Ascending aorta (tissue), 2 donors: ENCODE measurements at regions not wholly inside any gene's neighbourhood (a gene's known extent, or its start where the extent isn't known, plus 50 kb on each side); places are given as distances from the start of the nearest gene placed in this dataset.

Source experiments
- DNase-seq, 2 donors: peaks; one replicate each; pipeline ENCODE4 v3.0.0-alpha.2; 2019; ENCODE audit warnings: low spot score in 2 of 2
- H3K27ac ChIP-seq, 2 donors: fragments of 200-600 bp; sonication (generic); one replicate each; pipeline ENCODE4 v1.5.1; 2016 to 2017; ENCODE audit warnings: mild to moderate bottlenecking in 1 of 2
- H3K27me3 ChIP-seq: fragments of 200-600 bp; sonication (generic); one replicate; pipeline ENCODE4 v1.5.1; 2017
- H3K36me3 ChIP-seq, 2 donors: fragments of 200-600 bp; sonication (generic); one replicate each; pipeline ENCODE4 v1.5.1; 2016
- H3K4me1 ChIP-seq, 2 donors: fragments of 200-600 bp; sonication (generic); one replicate each; pipeline ENCODE4 v1.5.1; 2016 to 2017; ENCODE audit warnings: mild to moderate bottlenecking in 1 of 2
- H3K4me3 ChIP-seq, 2 donors: fragments of 200-600 bp; sonication (generic); one replicate each; pipeline ENCODE4 v1.5.1; 2016 to 2017; ENCODE audit warnings: mild to moderate bottlenecking in 1 of 2
- H3K9me3 ChIP-seq, 2 donors: fragments of 200-600 bp; sonication (generic); one replicate each; pipeline ENCODE4 v1.5.1; 2016
- CTCF ChIP-seq, 3 experiments: fragments of 200-600 bp in 2 of 3; fragments of 450-650 bp in 1 of 3; sonication (generic) in 2 of 3; IDR thresholded peaks; one replicate each; pipeline ENCODE4 v1.5.1; 2016 to 2019; ENCODE audit warnings: antibody characterized with exemption in 3 of 3, mild to moderate bottlenecking in 1 of 3, moderate library complexity in 1 of 3
- intact Hi-C: fragments of 100-400 bp; cut with DNase I; formaldehyde crosslinking; loops from one replicate; pipeline ENCODE4 v1.15.1; 2023

GRCh38 chr9:106712279-106712678, 150.7 kb upstream of the ZNF462 start:
- Histone ChIP-seq H3K4me3 (no peak overlapping the region), H3K4me1 (no peaks in the 10 kb centered on the region), H3K27me3 (no peaks in the 10 kb centered on the region), H3K36me3 (no peaks in the 10 kb centered on the region), H3K27ac (no peak overlapping the region), H3K9me3 (no peaks in the 10 kb centered on the region)
- no peak for DNase-seq
- intact Hi-C loops: no loop called here
- TF ChIP-seq CTCF (IDR thresholded peaks at IDR 0.05): no peak

GRCh38 chr9:106713206-106713605, 149.8 kb upstream of the ZNF462 start:
- H3K36me3 ChIP-seq: no peaks in the 10 kb centered on the region

GRCh38 chr9:106716820-106717219, 146.1 kb upstream of the ZNF462 start:
- intact Hi-C loops: no loop called here
- Histone ChIP-seq H3K27me3 (no peaks in the 10 kb centered on the region), H3K4me1 (no peaks in the 10 kb centered on the region), H3K4me3 (no peak overlapping the region), H3K36me3 (no peaks in the 10 kb centered on the region), H3K9me3 (no peaks in the 10 kb centered on the region), H3K27ac (no peak overlapping the region)
- TF ChIP-seq CTCF (IDR thresholded peaks at IDR 0.05): no peak
- no peak for DNase-seq

More at GRCh38 chr9:106713206-106713605, 149.8 kb upstream of the ZNF462 start:
- no peaks in the 10 kb centered on the region for H3K9me3 ChIP-seq
- intact Hi-C loops: no loop called here
- H3K27me3 ChIP-seq: no peaks in the 10 kb centered on the region
- no peak overlapping the region for H3K4me3 ChIP-seq
- TF ChIP-seq CTCF (IDR thresholded peaks at IDR 0.05): no peak
- DNase-seq: no peak
- H3K4me1 ChIP-seq: no peaks in the 10 kb centered on the region
- no peak overlapping the region for H3K27ac ChIP-seq

- no peaks in the 10 kb centered on the region for H3K9me3 ChIP-seq
- no peak for DNase-seq
- TF ChIP-seq CTCF (IDR thresholded peaks at IDR 0.05): no peak
- no peaks in the 10 kb centered on the region for H3K27me3 ChIP-seq
- H3K4me3 ChIP-seq: no peak overlapping the region
- H3K4me1 ChIP-seq: no peaks in the 10 kb centered on the region
- no peak overlapping the region for H3K27ac ChIP-seq
- intact Hi-C loops: no loop called here
- no peaks in the 10 kb centered on the region for H3K36me3 ChIP-seq
These were observed 145.3 kb upstream of the ZNF462 start for GRCh38 chr9:106717686-106718085.

- Histone ChIP-seq H3K27ac (no peak overlapping the region), H3K9me3 (no peaks in the 10 kb centered on the region), H3K4me1 (no peaks in the 10 kb centered on the region), H3K27me3 (no peaks in the 10 kb centered on the region), H3K36me3 (no peaks in the 10 kb centered on the region), H3K4me3 (no peak overlapping the region)
- intact Hi-C loops: no loop called here
- DNase-seq: no peak
- no peak for TF ChIP-seq CTCF (IDR thresholded peaks at IDR 0.05)
These were observed 144.0 kb upstream of the ZNF462 start for GRCh38 chr9:106718936-106719335.

- TF ChIP-seq CTCF (IDR thresholded peaks at IDR 0.05): no peak
- no peaks in the 10 kb centered on the region for H3K4me1 ChIP-seq
- H3K27me3 ChIP-seq: no peaks in the 10 kb centered on the region
- H3K27ac ChIP-seq: no peak overlapping the region
- H3K36me3 ChIP-seq: no peaks in the 10 kb centered on the region
- H3K9me3 ChIP-seq: no peaks in the 10 kb centered on the region
- no peak overlapping the region for H3K4me3 ChIP-seq
- intact Hi-C loops: no loop called here
- DNase-seq: no peak
These were observed 140.8 kb upstream of the ZNF462 start for GRCh38 chr9:106722051-106722753.
